Spleen (tissue), 7 donors: ENCODE measurements at regions not wholly inside any gene's neighbourhood (a gene's known extent, or its start where the extent isn't known, plus 50 kb on each side); places are given as distances from the start of the nearest gene placed in this dataset.

Source experiments
- POLR2A ChIP-seq, 3 donors: fragments of 450-650 bp; IDR thresholded peaks; one replicate each; pipeline ENCODE4 v1.5.1; 2017; ENCODE audit warnings: antibody characterized with exemption in 3 of 3, mild to moderate bottlenecking in 1 of 3
- TF ChIP-seq, protein P1 (sequence below), 11 experiments: fragments of 200-600 bp in 7 of 11; fragments of 450-650 bp in 4 of 11; sonication (generic) in 4 of 11; IDR thresholded peaks in 8 of 11; conservative IDR thresholded peaks in 3 of 11; 1 replicate in 7 of 11; 2 replicates in 4 of 11; pipeline versions ENCODE4 v1.4.0 to v1.8.0; 2016 to 2021; ENCODE audit warnings: antibody characterized with exemption in 11 of 11, inconsistent platforms in 4 of 11, mild to moderate bottlenecking in 1 of 11
- donor health status: DM: no; HTN: no; CAD: no; lungs with moderate emphysema.
- donor health status: DM: no; HTN: no; CAD: no.
- donor health status: DM: no; HTN: no; CAD: no.

DNA sequence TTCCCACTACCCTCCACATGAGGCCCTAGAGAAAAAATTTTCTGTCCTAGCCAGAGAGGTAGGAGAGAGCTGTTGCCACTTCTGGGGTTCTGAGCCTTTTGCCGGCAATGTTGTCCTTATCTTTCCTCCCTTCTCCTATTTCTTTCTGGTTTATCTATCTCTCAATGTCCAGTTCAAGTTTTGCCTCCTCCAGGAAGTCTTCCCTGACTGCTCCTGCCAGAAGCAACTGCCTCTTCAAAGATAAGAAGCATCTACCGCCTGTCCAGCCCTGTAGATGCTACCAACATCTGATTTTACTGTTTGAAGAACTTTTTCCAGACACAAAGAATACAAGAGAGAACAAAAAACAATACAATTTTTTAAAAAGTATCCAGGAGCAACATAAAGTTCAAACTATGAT, 220.8 kb upstream of the KLHL29 start:
- TF ChIP-seq, protein P1, sequence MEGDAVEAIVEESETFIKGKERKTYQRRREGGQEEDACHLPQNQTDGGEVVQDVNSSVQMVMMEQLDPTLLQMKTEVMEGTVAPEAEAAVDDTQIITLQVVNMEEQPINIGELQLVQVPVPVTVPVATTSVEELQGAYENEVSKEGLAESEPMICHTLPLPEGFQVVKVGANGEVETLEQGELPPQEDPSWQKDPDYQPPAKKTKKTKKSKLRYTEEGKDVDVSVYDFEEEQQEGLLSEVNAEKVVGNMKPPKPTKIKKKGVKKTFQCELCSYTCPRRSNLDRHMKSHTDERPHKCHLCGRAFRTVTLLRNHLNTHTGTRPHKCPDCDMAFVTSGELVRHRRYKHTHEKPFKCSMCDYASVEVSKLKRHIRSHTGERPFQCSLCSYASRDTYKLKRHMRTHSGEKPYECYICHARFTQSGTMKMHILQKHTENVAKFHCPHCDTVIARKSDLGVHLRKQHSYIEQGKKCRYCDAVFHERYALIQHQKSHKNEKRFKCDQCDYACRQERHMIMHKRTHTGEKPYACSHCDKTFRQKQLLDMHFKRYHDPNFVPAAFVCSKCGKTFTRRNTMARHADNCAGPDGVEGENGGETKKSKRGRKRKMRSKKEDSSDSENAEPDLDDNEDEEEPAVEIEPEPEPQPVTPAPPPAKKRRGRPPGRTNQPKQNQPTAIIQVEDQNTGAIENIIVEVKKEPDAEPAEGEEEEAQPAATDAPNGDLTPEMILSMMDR (IDR thresholded peaks at IDR 0.05 in 8 of 11, conservative IDR thresholded peaks at IDR 0.05 in 3 of 11), result no peak
- TF ChIP-seq POLR2A (IDR thresholded peaks at IDR 0.05), result no peak
